ENCODE measurements at regions not wholly inside any gene's neighbourhood (a gene's known extent, or its start where the extent isn't known, plus 50 kb on each side); places are given as distances from the start of the nearest gene placed in this dataset.

GRCh38 chr5:84709075-84709474 lies 324.4 kb upstream of the EDIL3 start:
- TF ChIP-seq MAX (IDR thresholded peaks at IDR 0.05), result no peak
- no peak for TF ChIP-seq CTCF (IDR thresholded peaks at IDR 0.05; ENCODE audit: low read depth, low read length, missing input control)
- TF ChIP-seq JUND (IDR thresholded peaks at IDR 0.05), result no peak

Data from liver (tissue), 3 donors.